GM13976 (cell line): ENCODE measurements at regions not wholly inside any gene's neighbourhood (a gene's known extent, or its start where the extent isn't known, plus 50 kb on each side); places are given as distances from the start of the nearest gene placed in this dataset.

Source experiments
- DNase-seq: peaks from one replicate; pipeline ENCODE4 v3.0.0; 2012; ENCODE audit warnings: low spot score
- CTCF ChIP-seq: IDR thresholded peaks from 2 replicates; pipeline ENCODE4 v1.5.1; 2012; ENCODE audit warnings: borderline replicate concordance, mild to moderate bottlenecking; ENCODE audit not compliant: insufficient read depth; ENCODE audit errors: extremely low read depth, missing control alignments, control extremely low read depth
- in situ Hi-C: fragments of 300-500 bp; cut with MboI; formaldehyde crosslinking; loops from one replicate; pipeline ENCODE4 v1.12.0; 2022; ENCODE audit warnings: low sequenced_read_pairs, mixed read lengths, inconsistent platforms; ENCODE audit not compliant: unreplicated experiment

- peak; percentile 37 for DNase-seq
- in situ Hi-C loops, result no loop called here
These were observed 120.9 kb downstream of the SINHCAF start for GRCh38 chr12:31205054-31205453.

GRCh38 chr12:31206038-31206670 is 119.8 kb downstream of the SINHCAF start:
- no peak for DNase-seq
- in situ Hi-C loops, result no loop called here
- TF ChIP-seq CTCF, result no peak

More at GRCh38 chr12:31205054-31205453, 120.9 kb downstream of the SINHCAF start:
- TF ChIP-seq CTCF, result no peak

- in situ Hi-C loops, result no loop called here
- no peak for DNase-seq
These were observed 118.0 kb downstream of the SINHCAF start for GRCh38 chr12:31207799-31208465.

GRCh38 chr12:31210104-31210503 is 115.8 kb downstream of the SINHCAF start:
- no peak for TF ChIP-seq CTCF
- no peak for DNase-seq
- in situ Hi-C loops, result no loop called here

More at GRCh38 chr12:31207799-31208465, 118.0 kb downstream of the SINHCAF start:
- no peak for TF ChIP-seq CTCF

- no peak for DNase-seq
- no peak for TF ChIP-seq CTCF
- in situ Hi-C loops, result no loop called here
These were observed 115.4 kb downstream of the SINHCAF start for GRCh38 chr12:31210541-31210940.

GRCh38 chr12:31214626-31215517 is 111.1 kb downstream of the SINHCAF start:
- DNase-seq, result no peak
- in situ Hi-C loops, result no loop called here
- no peak for TF ChIP-seq CTCF
